ENCODE measurements at regions not wholly inside any gene's neighbourhood (a gene's known extent, or its start where the extent isn't known, plus 50 kb on each side); places are given as distances from the start of the nearest gene placed in this dataset.

- TF ChIP-seq RXRA (IDR thresholded peaks at IDR 0.05; ENCODE audit: insufficient read depth, low read depth, low read length) (no peak), TEAD4 (IDR thresholded peaks at IDR 0.05; ENCODE audit: low read depth, low read length) (no peak), RAD21 (IDR thresholded peaks at IDR 0.05 in 1 of 2, conservative IDR thresholded peaks at IDR 0.05 in 1 of 2; ENCODE audit: low read depth in 2 of 2, low read length in 2 of 2) (no peak), TAF7 (optimal IDR thresholded peaks at IDR 0.05; ENCODE audit: borderline replicate concordance, low read depth, low read length) (no peak)
Measured at GRCh38 chrX:23524467-23524866, 142.8 kb upstream of the PRDX4 start (continued).
